OCI-LY1 (cell line): ENCODE measurements at regions not wholly inside any gene's neighbourhood (a gene's known extent, or its start where the extent isn't known, plus 50 kb on each side); places are given as distances from the start of the nearest gene placed in this dataset.

Experiments
- H2AFZ ChIP-seq: fragments of 200-600 bp; sonication (generic), shearing (Covaris generic); 2 replicates; pipeline ENCODE4 v1.6.0; 2014; ENCODE audit warnings: antibody characterized with exemption, mild to moderate bottlenecking, low read length
- H3F3A ChIP-seq: fragments of 200-600 bp; sonication (generic), shearing (Covaris generic); 2 replicates; pipeline ENCODE4 v1.6.0; 2014; ENCODE audit warnings: mild to moderate bottlenecking, antibody characterized with exemption, low read length, moderate library complexity; ENCODE audit not compliant: insufficient read depth
- H3K27ac ChIP-seq: fragments of 200-600 bp; sonication (generic); 2 replicates; pipeline ENCODE4 v1.5.1; 2014; ENCODE audit warnings: low read length, mixed run types, mild to moderate bottlenecking, low read depth; ENCODE audit not compliant: poor library complexity, severe bottlenecking
- H3K27me3 ChIP-seq: fragments of 200-600 bp; sonication (generic); 2 replicates; pipeline ENCODE4 v1.6.0; 2014; ENCODE audit warnings: antibody characterized with exemption, mild to moderate bottlenecking, low read length, moderate library complexity; ENCODE audit not compliant: insufficient read depth
- H3K36me3 ChIP-seq: fragments of 200-600 bp; sonication (generic); 2 replicates; pipeline ENCODE4 v1.6.1; 2014; ENCODE audit warnings: mild to moderate bottlenecking, antibody characterized with exemption, low read length, moderate library complexity, mixed read lengths; ENCODE audit not compliant: insufficient read depth
- H3K4me1 ChIP-seq: fragments of 200-600 bp; sonication (generic); 2 replicates; pipeline ENCODE4 v1.5.1; 2014; ENCODE audit warnings: mild to moderate bottlenecking, low read length, moderate library complexity; ENCODE audit not compliant: insufficient read depth, severe bottlenecking
- H3K4me2 ChIP-seq: fragments of 200-600 bp; sonication (generic), shearing (Covaris generic); 2 replicates; pipeline ENCODE4 v1.6.1; 2014; ENCODE audit warnings: low read length
- H3K4me3 ChIP-seq: fragments of 200-600 bp; sonication (generic); 2 replicates; pipeline ENCODE4 v1.5.1; 2014; ENCODE audit warnings: low read length, low read depth, mild to moderate bottlenecking, mixed read lengths; ENCODE audit not compliant: poor library complexity, severe bottlenecking
- H3K79me2 ChIP-seq: fragments of 200-600 bp; shearing (Covaris generic); 2 replicates; pipeline ENCODE4 v1.6.1; 2016; ENCODE audit warnings: mixed run types, low read length, mixed read lengths; ENCODE audit not compliant: insufficient read depth
- H3K9ac ChIP-seq: fragments of 200-600 bp; sonication (generic), shearing (Covaris generic); 2 replicates; pipeline ENCODE4 v1.6.1; 2014; ENCODE audit warnings: mild to moderate bottlenecking, low read length, mixed read lengths
- H3K9me2 ChIP-seq: fragments of 200-600 bp; sonication (generic), shearing (Covaris generic); 2 replicates; pipeline ENCODE4 v1.6.1; 2014; ENCODE audit warnings: low read depth, mild to moderate bottlenecking, low read length, mixed read lengths
- H3K9me3 ChIP-seq: fragments of 200-600 bp; shearing (Covaris generic); 2 replicates; pipeline ENCODE4 v1.6.1; 2014; ENCODE audit warnings: low read length, mixed read lengths
- H4K20me1 ChIP-seq: fragments of 200-600 bp; sonication (generic), shearing (Covaris generic); 2 replicates; pipeline ENCODE4 v1.6.0; 2016; ENCODE audit warnings: mild to moderate bottlenecking, low read length; ENCODE audit not compliant: insufficient read depth
- EZH2 ChIP-seq: fragments of 200-600 bp; sonication (generic), shearing (Covaris generic); IDR thresholded peaks from 2 replicates; pipeline ENCODE4 v1.8.0; 2017; ENCODE audit warnings: borderline replicate concordance, mixed run types, mild to moderate bottlenecking, antibody characterized with exemption, low read length, moderate library complexity, mixed read lengths
- TF ChIP-seq, protein P1 (sequence below): fragments of 200-600 bp; sonication (generic), shearing (Covaris generic); IDR thresholded peaks from 2 replicates; pipeline ENCODE4 v1.5.1; 2017; ENCODE audit warnings: mild to moderate bottlenecking, antibody characterized with exemption, low read length, moderate library complexity, mixed read lengths

GRCh38 chr9:107149756-107150155 lies 133.3 kb upstream of the RAD23B start:
- Histone ChIP-seq H3F3A (no peaks in the 10 kb centered on the region), H2AFZ (no peak overlapping the region), H3K4me2 (no peak overlapping the region), H3K79me2 (no peaks in the 10 kb centered on the region), H3K27ac (no peak overlapping the region), H3K27me3 (no peaks in the 10 kb centered on the region), H3K9me3 (no peaks in the 10 kb centered on the region), H3K36me3 (no peaks in the 10 kb centered on the region), H3K9ac (no peak overlapping the region), H3K4me1 (no peaks in the 10 kb centered on the region), H3K9me2 (no peaks in the 10 kb centered on the region), H3K4me3 (no peak overlapping the region), H4K20me1 (no peaks in the 10 kb centered on the region)
- TF ChIP-seq EZH2: no peak
- TF ChIP-seq, protein P1, sequence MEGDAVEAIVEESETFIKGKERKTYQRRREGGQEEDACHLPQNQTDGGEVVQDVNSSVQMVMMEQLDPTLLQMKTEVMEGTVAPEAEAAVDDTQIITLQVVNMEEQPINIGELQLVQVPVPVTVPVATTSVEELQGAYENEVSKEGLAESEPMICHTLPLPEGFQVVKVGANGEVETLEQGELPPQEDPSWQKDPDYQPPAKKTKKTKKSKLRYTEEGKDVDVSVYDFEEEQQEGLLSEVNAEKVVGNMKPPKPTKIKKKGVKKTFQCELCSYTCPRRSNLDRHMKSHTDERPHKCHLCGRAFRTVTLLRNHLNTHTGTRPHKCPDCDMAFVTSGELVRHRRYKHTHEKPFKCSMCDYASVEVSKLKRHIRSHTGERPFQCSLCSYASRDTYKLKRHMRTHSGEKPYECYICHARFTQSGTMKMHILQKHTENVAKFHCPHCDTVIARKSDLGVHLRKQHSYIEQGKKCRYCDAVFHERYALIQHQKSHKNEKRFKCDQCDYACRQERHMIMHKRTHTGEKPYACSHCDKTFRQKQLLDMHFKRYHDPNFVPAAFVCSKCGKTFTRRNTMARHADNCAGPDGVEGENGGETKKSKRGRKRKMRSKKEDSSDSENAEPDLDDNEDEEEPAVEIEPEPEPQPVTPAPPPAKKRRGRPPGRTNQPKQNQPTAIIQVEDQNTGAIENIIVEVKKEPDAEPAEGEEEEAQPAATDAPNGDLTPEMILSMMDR: no peak

DNA sequence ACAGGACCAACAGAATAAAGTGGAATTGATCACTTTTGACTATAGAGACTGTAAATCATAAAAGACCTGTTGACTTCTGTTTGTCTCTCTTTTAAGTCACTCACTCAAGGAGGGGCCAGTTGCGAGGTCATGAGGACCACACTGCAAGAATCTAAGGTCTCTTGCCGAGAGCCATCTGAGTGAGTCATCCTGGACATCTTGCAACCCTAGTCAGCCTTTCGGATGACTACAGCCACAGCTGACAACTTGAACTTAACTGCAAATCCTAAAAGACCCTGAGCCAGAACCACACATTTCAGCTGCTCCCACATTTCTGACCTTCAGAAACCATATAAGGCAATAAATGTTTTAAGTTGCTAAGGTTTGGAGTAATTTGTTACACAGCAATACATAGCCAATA lies 129.7 kb upstream of the RAD23B start:
- Histone ChIP-seq H3K4me3 (no peak overlapping the region), H2AFZ (no peak overlapping the region), H4K20me1 (no peaks in the 10 kb centered on the region), H3K4me2 (no peak overlapping the region), H3K9me2 (no peaks in the 10 kb centered on the region), H3K4me1 (no peaks in the 10 kb centered on the region), H3K36me3 (no peaks in the 10 kb centered on the region), H3K9me3 (no peaks in the 10 kb centered on the region), H3K27ac (no peak overlapping the region), H3F3A (no peaks in the 10 kb centered on the region), H3K9ac (no peak overlapping the region), H3K27me3 (no peaks in the 10 kb centered on the region), H3K79me2 (no peaks in the 10 kb centered on the region)
- no peak for TF ChIP-seq EZH2
- TF ChIP-seq, protein P1: no peak

DNA sequence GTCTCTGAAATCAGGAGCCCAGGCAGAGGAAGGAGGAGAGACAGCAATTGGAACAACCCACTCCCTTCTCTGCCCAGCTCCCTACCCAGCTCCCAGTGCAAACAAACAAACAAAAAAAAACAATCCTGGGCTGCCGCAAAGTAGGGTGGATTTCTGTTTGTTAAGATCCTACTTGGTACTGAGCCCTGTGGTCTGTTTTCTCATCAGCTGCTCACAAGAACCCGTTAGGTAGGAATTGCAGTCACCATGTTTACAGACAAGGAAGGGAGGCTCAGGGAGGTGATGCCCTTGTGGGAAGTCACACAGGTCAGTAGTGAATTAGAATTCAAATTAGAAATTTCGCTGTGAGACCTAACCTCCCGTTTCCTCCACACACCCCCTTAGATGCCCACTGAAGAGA lies 128.8 kb upstream of the RAD23B start:
- Histone ChIP-seq H3K4me2 (no peak overlapping the region), H3K9me2 (no peaks in the 10 kb centered on the region), H3K9ac (no peak overlapping the region), H3K9me3 (no peaks in the 10 kb centered on the region), H3K27me3 (no peaks in the 10 kb centered on the region), H2AFZ (no peak overlapping the region), H4K20me1 (no peaks in the 10 kb centered on the region), H3F3A (no peaks in the 10 kb centered on the region), H3K27ac (no peak overlapping the region), H3K4me1 (no peaks in the 10 kb centered on the region), H3K36me3 (no peaks in the 10 kb centered on the region), H3K4me3 (no peak overlapping the region), H3K79me2 (no peaks in the 10 kb centered on the region)
- no peak for TF ChIP-seq EZH2
- TF ChIP-seq, protein P1: no peak
